GM12892 (cell line): ENCODE measurements at regions not wholly inside any gene's neighbourhood (a gene's known extent, or its start where the extent isn't known, plus 50 kb on each side); places are given as distances from the start of the nearest gene placed in this dataset.

Experiments used
- POLR2AphosphoS5 ChIP-seq: IDR thresholded peaks from 2 replicates; pipeline ENCODE4 v1.6.1; 2011; ENCODE audit warnings: low read depth, low read length, control low read depth
- TAF1 ChIP-seq: IDR thresholded peaks from 2 replicates; pipeline ENCODE4 v1.6.1; 2011; ENCODE audit warnings: low read depth, mild to moderate bottlenecking, control low read depth, low read length, borderline replicate concordance

DNA sequence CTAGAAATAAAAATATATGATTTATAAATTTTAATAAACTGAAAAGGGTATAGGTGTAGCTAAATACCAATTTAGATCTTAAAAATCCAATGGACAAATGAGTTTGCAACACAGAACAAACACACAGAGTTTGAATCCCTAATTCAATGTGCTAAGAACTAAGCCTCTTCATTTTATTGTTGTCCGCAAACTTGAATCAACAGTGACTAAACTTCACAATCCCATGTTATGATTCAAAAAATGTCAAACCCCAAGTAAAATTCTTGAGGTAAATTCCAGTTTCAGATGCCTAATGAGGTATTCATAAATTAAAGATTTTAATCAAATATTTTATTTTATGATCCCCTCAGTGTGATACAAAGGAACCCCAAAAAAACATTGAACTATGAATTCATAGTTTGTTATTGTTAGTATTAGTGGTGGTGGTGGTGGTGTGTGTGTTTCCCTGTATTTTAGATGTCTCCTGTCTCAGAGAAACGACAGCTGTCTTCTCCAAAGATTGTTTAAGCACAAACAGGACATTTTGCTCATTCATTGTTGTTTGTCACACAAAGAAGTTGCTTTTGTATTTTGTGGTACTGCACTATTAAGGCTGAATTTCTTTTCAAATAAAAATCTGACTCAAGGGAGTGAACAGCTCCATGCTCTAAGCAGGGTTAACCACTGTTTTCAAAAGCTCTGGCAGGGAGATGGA, 259.8 kb downstream of the OSR1 start:
- no peak for TF ChIP-seq TAF1
- TF ChIP-seq POLR2AphosphoS5, result no peak
